Nucleus accumbens (tissue), 56 donors: ENCODE measurements at regions not wholly inside any gene's neighbourhood (a gene's known extent, or its start where the extent isn't known, plus 50 kb on each side); places are given as distances from the start of the nearest gene placed in this dataset.
"Not testable (repeated sequence)": the region's sequence is repeated elsewhere in the genome, so short reads cannot be mapped to it uniquely, and the experiment has no call there.

Source experiments
- DNase-seq, 56 donors: peaks; one replicate each; lab custom pipeline; 2025; lab: John Stamatoyannopoulos, UW

DNA sequence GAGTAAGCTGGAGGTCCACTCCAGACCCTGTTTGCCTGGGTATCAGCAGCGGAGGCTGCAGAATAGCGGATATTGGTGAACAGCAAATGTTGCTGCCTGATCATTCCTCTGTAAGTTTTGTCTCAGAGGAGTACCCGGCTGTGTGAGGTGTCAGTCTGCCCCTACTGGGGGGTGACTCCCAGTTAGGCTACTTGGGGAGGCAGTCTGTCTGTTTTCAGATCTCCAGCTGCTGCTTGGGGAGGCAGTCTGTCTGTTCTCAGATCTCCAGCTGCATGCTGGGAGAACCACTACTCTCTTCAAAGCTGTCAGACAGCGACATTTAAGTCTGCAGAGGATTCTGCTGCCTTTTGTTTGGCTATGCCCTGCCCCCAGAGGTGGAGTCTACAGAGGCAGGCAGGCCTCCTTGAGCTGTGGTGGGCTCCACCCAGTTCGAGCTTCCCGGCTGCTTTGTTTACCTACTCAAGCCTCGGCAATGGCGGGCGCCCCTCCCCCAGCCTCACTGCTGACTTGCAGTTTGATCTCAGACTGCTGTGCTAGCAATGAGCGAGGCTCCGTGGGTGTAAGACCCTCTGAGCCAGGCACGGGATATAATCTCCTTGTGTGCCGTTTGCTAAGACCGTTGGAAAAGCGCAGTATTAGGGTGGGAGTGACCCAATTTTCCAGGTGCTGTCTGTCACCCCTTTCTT is 266.6 kb upstream of the CELF4 start:
- DNase-seq, result not testable (repeated sequence)

DNA sequence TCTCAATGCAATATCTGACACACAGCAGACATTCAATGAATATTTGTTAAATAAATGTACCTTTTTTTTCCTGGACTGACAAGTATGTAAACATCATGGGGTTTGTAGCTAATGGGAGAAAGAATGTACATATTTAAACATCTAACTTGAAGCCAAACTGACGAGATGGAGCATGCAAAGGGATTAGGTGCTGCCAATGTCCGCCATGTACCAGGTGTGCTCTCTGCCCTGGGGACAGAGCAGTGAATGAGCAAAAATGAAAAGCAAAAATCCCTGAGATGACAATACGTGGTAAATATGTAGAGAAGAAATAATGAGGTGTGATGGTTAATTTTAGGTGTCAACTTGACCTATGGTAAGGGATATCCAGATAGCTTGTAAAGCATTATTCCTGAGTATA is 247.4 kb upstream of the CELF4 start:
- DNase-seq, result no peak

DNA sequence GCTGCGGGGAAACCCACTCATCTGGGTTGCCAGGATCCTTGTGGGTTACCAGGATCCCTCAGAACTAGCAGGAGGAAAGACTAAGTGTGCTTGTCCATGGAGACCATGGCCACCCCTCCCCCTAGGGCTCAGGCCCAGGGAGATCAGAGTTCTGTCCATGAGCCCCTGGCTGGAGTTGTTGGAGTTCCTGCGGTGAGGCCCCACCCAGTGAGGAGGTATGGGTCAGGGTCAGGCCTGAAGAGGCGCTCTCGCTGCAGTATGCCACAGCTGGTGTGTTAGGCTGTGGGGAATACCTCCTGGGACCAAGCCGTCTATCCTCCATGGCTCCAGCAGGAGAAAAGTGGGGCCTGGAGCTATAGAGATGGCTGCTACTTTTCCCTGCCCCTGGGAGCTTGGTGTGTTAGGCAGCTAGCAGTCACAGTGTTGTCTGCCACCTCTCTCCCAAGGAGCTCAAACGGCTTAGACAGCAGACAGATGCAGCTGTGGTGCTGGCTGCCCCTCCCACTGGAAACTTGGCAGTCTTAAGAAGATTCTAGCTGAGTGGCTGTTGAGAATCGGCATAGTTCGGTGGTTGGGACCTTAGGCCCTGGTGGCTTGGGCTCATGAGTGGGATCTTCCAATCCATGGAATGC is 240.3 kb upstream of the CELF4 start:
- no peak for DNase-seq

DNA sequence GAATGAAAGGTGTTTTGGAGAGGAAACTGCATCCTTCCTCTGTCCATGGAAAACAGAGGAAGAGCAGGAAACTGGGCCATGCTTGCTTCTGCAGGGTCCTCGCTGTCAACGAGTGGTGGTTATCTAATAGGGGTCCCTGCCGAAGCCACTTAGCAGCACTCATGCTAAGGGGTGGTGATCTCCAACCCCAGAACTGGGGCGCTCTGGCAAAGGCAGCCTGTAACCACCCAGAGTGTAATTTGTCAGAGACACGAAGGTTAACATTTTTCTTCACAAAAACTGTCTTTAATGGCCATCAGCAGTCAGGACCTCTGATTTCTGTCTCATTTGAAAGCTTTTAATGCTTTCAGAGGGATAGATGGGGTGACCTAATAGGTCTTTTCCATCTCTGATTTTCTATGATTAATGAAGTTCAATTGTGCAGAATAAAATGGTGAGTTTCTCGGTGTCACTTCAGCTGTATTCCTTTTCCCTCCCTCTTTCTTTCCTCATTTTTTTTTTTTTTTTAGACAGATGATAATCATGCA is 231.3 kb upstream of the CELF4 start:
- no peak for DNase-seq

DNA sequence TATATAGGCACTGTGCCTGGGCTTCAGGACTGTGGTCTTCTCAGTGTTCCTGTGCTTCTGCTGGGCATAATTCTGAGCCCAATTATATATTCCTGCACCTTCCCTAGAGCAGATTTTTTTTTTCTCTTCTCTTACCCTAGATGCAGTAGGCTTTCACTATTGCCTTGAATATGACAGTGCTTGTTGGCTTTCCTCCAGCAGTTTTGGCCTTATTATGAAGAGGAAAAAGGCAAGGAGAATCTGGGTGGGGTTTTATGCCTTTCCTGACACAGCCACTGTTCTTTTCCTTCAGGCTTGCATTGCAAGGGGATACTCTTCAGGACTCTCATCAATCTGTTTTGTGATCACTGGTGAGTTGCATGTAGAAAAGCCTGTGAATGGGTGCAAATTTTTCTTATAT is 221.9 kb upstream of the CELF4 start:
- DNase-seq, result no peak

DNA sequence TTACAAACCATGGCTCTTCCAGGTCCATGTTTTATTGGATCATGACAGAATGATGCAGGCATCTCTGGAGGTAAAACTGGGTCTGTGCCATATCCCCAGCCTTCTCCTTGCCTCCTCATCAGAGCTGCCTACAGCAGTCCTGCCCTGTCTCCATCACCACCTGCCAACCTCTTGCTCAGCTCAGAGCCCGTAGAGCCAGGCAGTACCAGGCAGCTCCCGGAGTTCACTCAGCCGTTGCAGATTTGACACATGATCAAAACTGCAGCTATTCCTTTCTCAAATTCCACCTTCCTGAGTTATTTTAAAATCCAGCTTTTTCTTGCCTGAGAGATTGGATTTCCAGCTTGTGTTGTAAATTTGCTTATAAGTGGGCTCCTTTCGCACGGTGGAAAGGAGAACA is 218.2 kb upstream of the CELF4 start:
- peak in 16 of 56 donors; percentile 1 to 18 (median 7) for DNase-seq

DNA sequence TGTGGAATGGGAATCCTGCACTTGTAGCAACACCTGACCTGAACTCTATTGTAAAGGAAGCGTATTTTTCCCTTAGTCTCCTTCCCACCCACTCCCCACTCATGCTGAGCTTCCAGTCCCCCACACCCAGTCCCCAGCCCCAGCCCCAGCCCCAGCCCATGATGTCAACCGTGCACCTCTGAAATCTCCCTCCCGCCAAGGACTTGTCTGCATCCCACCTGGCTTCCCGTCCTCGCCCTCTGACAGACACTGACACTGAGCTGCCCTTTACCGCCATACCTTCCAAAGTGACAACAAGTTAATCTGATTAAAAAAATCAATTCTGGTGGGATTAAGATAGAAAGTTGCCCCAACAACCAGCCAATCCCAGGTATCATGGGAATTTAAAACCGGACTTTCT is 213.6 kb upstream of the CELF4 start:
- no peak for DNase-seq

DNA sequence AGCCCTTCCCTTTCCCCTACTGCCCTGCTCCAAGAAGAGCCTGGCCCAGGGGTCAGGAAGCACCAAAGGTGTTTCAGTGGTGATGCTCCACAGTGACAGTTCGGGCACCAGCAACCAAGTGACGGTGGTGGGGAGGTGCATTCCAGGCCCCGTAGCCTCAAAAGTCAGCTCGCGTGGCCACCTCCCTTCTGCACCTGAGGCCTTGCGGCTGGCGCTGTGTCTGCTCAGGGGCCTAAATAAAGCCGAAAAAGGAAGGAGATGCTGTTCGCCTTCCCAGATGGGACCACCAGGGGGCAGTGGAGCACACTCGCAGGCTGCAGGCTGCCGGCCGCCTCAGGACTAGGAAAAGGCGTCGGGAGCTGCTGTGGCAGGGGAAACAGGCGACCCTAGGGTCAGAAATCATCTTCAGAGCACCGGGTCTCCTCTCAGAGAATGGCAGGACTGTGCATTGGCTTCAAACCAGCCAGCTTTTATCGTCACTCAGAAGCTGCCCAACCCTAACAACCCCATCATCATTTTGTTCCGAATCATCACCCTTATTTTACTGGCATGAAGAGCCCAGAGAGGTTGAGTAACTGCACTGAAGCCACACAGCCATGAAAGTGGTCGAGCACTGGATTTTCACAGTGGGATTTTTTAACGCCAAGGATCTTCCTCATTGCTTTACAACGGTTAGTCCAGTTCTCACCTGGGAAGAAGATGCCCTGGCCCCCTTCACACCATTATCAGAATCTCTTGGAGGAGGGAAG is 213.0 kb upstream of the CELF4 start:
- DNase-seq, result peak in 51 of 56 donors; percentile 13 to 89 (median 59)

DNA sequence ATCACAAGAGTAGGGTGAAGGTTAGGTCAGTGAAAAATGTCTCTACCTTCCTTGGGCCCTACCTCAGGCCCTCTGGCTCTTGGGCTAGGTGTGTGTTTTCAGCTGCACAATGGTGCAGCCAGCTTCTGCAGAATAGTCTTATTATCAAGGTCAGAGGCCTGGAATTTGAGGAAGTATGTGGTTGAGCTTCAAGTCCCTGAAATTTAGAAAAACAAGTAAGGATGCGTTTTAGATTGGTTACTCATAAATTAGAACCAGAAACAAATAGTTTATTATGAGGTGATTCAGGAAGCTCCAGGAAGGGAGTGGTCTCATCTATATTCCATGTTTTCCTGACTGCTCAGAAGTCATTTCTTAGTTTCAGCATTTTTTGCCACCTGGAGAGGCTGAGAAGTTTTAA is 204.2 kb upstream of the CELF4 start:
- no peak for DNase-seq

DNA sequence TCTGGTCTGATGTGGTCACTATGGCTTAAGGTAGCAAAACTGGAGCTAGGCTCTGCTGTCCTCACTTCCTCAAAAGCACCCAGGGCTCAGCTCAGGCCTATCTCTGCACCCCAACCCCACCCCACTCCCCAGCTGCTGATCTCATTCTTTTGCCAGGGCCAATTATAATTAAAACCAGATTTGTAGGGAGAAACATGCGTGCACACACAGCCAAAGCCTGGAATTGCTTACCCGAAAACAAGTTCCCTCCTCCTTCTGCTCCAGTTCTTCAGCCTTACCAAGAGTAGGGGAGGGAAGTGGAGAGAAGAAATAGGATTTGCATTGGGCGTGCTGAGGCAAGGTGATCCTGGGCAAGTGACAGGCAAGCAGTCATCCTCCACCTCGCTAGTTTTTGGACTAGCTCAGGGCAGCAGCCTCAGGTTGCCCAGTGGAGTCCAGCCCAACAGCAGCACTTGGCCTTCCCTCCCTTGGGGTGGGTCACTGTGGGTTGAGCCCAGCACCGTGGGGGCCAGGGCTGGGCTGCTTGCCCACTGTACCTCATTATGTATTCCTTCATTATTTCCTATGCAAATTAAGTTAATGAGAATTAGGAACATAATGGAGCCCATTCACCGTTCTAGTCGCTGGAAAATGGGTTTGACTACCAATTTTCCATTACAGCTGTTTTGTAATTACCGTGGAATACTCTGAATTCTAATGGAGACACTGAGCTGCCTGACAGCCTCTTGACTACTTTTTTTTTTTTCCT is 199.1 kb upstream of the CELF4 start:
- peak in 20 of 56 donors; percentile 6 to 70 (median 23) for DNase-seq

DNA sequence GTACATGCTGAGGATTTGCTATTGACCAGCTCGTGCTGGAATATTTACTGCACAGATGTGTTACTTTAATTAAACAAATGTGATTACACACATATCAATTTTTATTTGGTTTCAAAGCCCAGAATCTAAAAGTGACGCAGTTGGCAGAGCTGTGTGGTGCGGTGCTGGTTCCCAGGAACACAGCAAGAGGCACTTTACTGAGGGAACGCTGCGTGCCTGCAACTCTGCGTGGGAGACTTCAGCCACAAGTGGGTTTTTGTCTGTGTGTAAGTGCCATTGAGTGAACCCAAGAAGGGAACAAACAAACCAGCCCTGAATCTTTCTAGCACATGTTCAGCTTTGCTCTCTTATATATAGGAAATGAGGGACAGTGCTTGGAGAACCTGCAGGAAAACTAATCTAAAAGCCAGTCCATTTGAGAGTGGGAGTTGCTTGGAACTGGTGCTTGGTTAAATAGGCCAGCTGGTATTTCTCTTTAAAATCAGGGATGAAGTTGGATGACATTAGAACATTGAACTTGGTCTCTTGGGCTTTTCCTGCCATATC is 196.6 kb upstream of the CELF4 start:
- peak in 16 of 56 donors; percentile 2 to 78 (median 30) for DNase-seq

DNA sequence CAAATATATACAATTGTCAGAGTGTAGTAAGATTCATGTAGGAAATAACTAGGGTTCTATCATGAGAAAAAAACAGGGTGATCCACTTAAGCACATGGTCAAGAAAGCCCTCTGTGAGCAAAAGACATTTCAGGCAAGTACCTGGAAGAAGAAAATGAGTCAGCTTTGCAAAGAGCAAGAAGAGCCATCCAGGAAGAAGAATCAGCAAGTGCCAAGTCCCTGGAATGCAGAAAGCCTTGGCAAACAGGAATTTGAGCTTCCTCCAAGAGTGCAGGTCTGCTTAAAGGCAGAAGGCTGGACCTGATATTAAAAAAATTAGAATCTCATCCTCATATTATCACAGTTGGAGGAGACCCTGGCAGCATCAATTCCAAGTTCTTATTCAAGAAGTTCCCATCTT is 188.5 kb upstream of the CELF4 start:
- no peak for DNase-seq

DNA sequence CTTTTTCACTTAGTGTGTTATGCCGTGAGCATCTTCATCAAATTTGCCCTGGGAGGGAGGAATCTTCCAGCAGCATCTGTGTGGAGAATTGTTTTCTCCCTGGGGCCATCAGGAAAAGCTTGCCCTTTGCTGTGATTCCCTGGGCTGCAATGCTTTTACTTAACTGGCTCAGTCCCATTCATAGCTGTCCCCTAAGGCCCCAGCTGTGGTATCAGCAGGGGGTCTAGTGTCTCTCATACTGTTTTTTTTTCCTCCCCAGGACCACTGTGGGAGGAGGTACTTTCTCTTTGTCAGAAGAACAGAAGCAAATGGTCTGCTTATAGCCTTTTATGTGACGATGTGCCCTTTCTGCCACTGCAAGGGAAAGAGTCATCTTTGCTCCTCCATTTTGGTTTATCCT is 176.8 kb upstream of the CELF4 start:
- DNase-seq, result no peak

DNA sequence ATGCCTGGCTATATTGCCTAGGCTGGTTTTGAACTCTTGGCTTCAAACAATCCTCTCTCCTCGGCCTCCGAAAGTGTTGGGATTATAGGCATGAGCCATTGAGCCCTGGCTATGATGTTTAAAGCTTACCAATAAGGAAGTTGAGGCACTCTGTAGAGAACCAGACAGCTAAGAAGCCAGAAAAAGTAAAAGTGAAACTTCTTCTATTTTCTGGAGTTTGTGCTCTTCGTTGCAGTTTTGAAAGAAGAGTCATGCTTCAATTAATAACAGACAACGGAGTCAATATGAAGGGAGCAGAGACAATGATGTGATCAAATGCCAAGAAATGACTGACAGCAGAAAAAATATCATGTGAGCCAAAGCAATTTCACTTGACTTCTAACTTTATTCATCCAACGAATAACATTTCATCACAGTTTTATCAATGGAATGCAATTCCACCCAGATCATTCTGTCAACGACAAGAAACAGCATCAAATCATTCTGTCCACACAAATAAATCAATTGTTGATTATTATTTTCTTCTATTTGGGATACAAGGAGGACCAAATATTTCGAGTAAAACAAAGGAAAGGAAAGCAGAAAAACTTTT is 175.5 kb upstream of the CELF4 start:
- no peak for DNase-seq

DNA sequence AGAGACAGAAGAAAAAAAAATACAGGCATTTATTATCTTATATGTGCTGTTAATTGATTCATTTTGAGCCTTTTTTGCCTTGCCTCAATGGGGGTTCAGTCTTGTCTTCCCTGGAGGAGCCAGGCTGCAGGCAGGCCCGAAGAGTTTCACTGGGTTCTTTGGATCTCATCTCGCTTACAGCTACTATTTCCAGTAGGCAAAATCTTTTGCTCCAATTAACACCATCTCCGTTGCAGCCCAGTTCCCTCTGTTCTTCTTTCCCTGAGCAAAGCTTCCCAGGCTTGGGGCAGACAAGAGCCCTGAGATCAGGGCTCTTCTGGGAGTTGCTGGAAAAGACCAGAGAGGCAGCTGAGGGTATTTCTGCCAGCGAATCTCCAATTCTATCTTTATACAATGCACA is 168.8 kb upstream of the CELF4 start:
- no peak for DNase-seq

DNA sequence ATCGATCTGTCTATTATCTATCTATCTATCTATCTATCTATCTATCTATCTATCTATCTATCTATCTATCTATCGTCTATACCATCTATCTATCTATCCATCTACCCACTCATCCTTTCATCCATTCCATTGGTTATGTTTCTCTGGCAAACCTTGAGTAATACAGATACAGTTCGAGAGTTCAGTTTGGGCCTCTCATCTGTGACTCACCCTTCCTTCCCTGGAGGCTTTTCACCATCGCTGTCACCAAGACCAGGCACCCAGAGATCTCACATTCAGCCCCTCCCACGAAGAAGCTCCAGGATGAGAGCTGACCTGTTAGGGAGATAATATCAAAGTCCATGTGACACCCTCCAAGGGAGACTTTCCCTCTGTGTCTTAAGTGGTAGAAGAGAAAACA is 164.1 kb upstream of the CELF4 start:
- DNase-seq, result no peak

DNA sequence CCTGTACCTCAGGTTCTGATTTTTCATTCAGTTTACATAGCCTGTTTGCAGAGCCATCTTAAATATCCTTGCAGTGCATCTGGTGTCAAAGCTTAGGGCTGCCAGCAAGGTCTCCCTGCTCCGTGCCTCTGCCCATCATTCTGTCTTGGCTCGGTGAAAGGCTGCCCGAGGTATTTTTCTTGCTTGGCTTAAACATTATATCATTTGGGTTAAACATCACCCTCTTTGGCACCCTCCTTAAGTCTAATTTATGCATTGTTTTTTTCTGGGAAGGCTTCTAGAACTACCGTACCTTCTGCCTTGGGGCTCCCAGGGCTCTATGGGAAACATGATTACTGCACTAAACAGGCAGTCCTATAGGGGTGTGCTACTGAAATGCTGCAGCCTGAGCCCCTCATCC is 158.6 kb upstream of the CELF4 start:
- no peak for DNase-seq

DNA sequence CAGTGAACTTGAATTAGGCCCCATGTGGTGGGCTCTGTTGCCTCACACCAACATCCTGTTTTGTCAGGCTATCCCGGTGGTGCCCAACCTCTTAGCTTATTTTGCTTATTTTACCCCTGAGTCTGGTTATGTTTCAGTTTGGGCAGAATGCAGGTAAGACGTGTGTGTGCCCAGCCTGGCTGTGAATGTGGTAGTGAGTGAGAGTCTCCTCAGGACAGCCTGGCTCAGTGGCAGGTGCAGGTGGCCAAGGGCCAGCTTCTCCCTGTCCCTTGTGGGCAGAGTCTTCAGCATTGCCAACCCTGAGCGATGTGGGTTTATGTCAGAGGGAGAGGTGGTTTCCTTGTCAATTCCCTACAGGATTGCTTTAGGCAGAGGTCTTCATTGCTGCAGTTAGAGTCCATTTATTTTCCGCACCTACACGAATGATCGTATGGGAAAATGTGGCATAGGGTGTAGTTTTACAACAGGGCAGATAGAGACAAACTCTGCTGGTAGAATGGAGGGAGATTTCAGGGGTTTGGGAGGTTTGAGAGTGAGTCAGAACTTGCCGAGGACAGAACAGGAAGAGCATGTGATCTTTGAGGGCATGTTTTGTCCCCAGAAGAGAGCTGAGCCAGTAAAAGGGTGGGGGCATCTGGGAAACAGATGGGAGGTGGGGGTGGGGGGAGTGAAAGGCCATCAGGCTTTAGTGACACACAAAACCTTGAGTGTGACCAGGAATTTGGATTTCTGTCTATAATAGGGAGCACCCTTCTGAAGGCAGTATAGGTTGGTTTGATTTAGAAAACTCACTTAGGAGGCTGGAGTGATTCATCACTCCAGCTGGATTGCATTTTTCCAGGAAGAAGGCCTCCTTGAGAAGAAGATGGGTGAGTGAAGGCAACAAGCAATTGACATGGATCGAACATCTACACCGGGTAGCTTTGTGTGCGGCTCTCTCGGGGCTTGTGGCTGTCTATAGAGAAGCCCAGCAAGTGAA is 156.2 kb upstream of the CELF4 start:
- no peak for DNase-seq

DNA sequence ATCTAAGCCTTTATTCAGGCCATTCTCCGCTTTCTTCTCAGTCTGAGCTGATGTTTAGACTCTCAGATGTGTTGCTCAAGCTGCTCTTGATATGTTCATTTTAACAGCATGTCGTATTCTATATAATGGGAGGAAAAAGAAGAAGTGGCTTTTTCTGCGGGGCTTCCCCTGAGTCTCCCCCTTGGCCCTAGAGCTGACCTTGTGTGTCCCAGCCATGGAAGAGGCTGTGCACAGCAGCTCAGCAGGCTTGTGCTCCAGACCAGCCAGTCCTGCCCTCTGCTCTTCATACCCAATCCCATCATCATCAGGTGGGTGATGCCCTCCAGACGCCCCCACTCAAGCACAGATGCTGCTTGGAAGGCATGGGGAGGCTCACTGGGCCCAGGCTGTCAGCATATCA is 155.1 kb upstream of the CELF4 start:
- no peak for DNase-seq
